ENCODE measurements at regions not wholly inside any gene's neighbourhood (a gene's known extent, or its start where the extent isn't known, plus 50 kb on each side); places are given as distances from the start of the nearest gene placed in this dataset.

- Histone ChIP-seq H3K9me3 (peaks cover 0 to 3% (median 0%) of the 10 kb centered on the region in 11 donors), H3K36me3 (no peaks in the 10 kb centered on the region), H3K4me1 (no peaks in the 10 kb centered on the region), H3K4me3 (no peak overlapping the region), H3K27ac (no peak overlapping the region), H3K27me3 (no peaks in the 10 kb centered on the region)
- no peak for ATAC-seq
- 70 to 74% methylated on average over 4 of the region's 4 CpGs for WGBS, 2 donors
- no peak for DNase-seq
- TF ChIP-seq CTCF (IDR thresholded peaks at IDR 0.05), result no peak
- intact Hi-C loops (cut with DNase I), result no loop called here
These were observed 1041.1 kb upstream of the FOXG1 start for GRCh38 chr14:27725482-27725881.

- Histone ChIP-seq H3K4me1 (no peaks in the 10 kb centered on the region), H3K27me3 (no peaks in the 10 kb centered on the region), H3K9me3 (peaks cover 0 to 3% (median 0%) of the 10 kb centered on the region in 11 donors), H3K27ac (no peak overlapping the region), H3K36me3 (no peaks in the 10 kb centered on the region), H3K4me3 (no peak overlapping the region)
- intact Hi-C loops (cut with DNase I), result no loop called here
- TF ChIP-seq CTCF (IDR thresholded peaks at IDR 0.05), result no peak
- WGBS, 2 donors, result 46 to 66% methylated on average over 2 of the region's 2 CpGs
- ATAC-seq, result no peak
- DNase-seq, result no peak
These were observed 1039.3 kb upstream of the FOXG1 start for GRCh38 chr14:27727251-27727770.

GRCh38 chr14:27730204-27730603 is 1036.4 kb upstream of the FOXG1 start:
- intact Hi-C loops (cut with DNase I), result no loop called here
- DNase-seq (no peak), ATAC-seq (no peak)
- H3K27ac ChIP-seq, result no peak overlapping the region
- TF ChIP-seq CTCF (IDR thresholded peaks at IDR 0.05), result no peak
- no peak overlapping the region for H3K4me3 ChIP-seq
- H3K4me1 ChIP-seq, result no peaks in the 10 kb centered on the region
- 44 to 46% methylated on average over 5 of the region's 5 CpGs for WGBS, 2 donors
- H3K9me3 ChIP-seq, result no peaks in the 10 kb centered on the region
- H3K27me3 ChIP-seq, result no peaks in the 10 kb centered on the region
- H3K36me3 ChIP-seq, result no peaks in the 10 kb centered on the region

GRCh38 chr14:27739657-27740156 is 1026.9 kb upstream of the FOXG1 start:
- no peak for DNase-seq
- peaks cover 0 to 18% (median 0%) of the 10 kb centered on the region in 11 donors for H3K9me3 ChIP-seq
- H3K27me3 ChIP-seq, result no peaks in the 10 kb centered on the region
- no peak for TF ChIP-seq CTCF (IDR thresholded peaks at IDR 0.05)
- no peak overlapping the region for H3K27ac ChIP-seq
- no peak overlapping the region for H3K4me3 ChIP-seq
- H3K36me3 ChIP-seq, result no peaks in the 10 kb centered on the region
- H3K4me1 ChIP-seq, result no peaks in the 10 kb centered on the region
- ATAC-seq, result no peak
- 69 to 79% methylated on average over 1 of the region's 1 CpG for WGBS, 2 donors
- intact Hi-C loops (cut with DNase I), result no loop called here

All from heart right ventricle (tissue), 16 donors.